Endometrial microvascular endothelial cells (primary cell): ENCODE measurements at regions not wholly inside any gene's neighbourhood (a gene's known extent, or its start where the extent isn't known, plus 50 kb on each side); places are given as distances from the start of the nearest gene placed in this dataset.

Experiments
- in situ Hi-C: cut with HindIII; loops from 2 replicates; pipeline ENCODE4 v1.10.0; 2017; ENCODE audit warnings: low sequenced_read_pairs, low pct_unique_long_range_greater_than_20kb; ENCODE audit errors: inconsistent ontology term

DNA sequence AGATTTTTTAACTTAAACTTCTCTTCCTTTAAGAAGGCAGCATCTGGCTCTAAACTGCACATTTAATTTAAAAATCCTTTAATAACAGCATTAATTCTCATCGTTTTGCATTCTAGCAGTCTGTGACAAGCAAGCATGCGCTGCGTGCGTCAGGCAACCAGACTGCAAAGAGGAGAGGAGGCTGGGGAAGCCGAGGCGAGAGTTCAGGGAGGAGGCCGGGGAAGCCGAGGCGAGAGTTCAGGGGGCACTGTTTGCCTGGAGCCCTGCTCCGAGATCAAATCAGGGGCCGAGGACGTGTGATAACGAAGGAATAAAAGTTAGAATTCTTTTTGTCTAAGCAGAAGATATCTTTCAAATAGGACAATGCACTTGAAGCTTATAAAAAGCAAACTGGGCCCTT, 435.7 kb downstream of the EFNB2 start:
- in situ Hi-C loops, result loop anchor here (25.0 kb wide), 1 partner anchor 413 kb away; no protein-coding TSS in a partner anchor

DNA sequence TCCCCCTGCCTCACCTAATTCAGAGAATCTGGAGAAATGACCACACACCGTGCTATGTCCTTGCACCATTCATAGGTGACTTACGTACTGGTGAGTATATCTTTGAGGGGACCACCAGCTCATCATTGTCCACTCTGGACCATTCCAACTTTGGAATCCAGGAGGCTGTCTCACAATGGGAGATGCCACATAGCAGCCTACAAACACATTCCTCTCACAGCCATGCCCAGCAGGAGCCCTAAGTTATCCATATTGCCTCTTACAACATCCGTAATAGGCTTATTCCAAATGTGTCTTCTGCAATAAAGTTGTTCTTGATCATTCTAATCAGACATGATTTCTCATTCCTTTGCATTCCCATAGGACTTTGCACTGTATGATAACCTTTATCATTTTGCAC, 436.7 kb downstream of the EFNB2 start:
- in situ Hi-C loops, result loop anchor here (25.0 kb wide), 1 partner anchor 414 kb away; no protein-coding TSS in a partner anchor

DNA sequence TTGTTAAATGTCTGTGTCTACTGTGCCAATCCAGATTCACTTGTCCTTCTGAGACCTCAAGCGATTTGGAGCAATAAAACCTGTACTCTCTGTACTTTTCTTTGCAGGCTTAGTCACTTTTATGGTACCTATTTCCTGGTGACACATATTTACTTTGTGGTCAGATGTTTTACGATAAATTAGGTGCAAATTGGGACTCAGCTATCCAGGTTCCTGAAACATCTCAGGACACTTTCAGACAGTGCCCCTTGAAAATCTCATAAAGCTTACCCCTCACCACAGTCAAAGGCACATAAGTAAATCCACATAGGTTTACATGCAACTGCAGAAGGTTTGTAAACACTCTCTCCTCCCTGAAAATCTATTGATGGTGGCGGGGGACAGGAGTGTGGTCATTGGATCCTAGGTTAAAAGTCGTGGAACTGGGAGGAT, 438.8 kb downstream of the EFNB2 start:
- in situ Hi-C loops, result loop anchor here (25.0 kb wide), 1 partner anchor 416 kb away; no protein-coding TSS in a partner anchor

DNA sequence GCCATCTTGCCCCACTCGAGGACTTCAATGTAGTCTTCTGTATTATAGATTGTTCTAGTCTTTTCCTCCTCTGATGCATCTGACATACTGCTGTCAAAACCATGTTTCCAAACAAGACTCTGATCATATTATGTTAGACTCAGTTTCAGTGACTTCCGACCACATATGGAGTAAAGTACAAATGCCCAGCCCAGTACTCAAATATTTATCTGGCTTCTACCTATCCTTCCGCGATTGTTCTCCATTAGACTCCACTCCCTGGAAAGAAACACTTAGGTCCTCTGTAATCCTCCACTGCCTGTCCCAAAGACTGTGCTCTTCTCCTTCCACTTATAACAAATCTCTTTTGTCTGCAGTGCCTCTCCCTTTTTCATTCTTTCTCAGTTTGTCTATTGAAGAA, 439.5 kb downstream of the EFNB2 start:
- in situ Hi-C loops, result loop anchor here (25.0 kb wide), 1 partner anchor 416 kb away; no protein-coding TSS in a partner anchor

DNA sequence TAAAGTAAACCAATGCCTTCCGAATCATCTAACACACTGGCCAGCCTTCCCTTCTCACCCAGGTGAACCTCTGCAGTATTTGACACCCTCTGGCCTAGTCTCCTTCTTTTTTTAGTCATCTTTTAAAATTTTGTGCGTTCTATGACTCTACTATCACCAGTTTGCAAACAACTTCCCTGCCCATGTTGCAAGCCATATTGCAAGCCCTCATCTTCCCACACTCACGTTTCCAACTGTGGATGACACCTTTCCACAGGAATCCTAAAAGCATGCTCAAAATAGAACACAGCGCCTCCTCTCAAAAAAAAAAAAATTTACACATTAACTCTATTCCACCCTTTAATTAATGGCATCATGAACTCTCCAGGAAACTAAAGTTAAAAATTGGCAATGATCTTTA, 440.1 kb downstream of the EFNB2 start:
- in situ Hi-C loops, result loop anchor here (25.0 kb wide), 1 partner anchor 417 kb away; no protein-coding TSS in a partner anchor

DNA sequence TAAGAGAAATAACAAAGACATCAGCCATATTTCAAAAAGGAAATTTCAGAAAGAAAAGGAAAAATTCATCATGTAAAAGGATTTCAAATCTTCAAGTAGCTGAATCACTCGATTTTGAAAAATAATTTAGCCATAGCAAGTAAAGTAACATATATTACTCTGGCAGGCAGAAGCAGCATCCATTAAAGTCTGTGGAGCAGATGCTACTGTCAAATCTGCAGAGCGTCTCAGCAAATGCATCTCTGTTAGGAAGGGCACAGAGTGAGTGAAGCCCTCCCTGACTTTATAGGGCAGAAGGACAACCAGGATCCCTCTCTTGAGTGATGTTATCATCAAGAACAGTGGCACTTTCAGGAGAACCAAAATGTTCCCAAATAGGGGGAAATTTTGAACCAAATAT, 445.5 kb downstream of the EFNB2 start:
- in situ Hi-C loops, result loop anchor here (25.0 kb wide), 1 partner anchor 422 kb away; no protein-coding TSS in a partner anchor

DNA sequence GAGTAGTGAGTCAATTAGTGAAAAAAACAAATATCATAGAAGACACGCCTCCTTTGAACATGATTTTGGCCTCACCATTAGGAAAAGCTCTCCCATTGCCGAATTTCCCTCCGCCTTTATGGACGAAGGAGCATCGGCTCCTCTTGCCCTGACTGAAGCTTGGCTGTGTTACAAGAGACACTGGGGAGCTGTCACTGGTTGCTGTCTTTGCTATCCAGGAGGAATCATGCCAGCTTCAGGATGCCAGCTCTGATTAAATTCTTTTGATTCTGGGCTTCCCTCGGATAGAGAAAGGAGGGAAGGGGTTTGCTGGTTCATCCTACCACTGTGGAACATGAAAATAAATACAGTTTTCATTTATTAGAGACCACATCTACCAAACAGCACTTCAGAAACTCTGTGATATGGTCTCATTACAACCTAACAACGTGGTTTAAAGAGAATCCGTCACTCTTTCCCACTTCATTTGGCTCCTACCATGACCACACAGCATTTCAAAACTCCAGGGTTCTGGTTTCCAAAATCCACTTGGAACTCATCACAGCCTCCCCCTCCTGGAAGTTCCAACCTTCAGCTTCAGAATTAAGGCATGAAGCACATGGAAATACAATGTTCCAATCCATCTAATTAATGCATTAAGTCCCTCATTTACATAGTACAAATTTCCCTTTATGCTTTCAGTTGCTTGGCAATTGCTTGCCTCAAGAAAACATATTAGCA, 446.0 kb downstream of the EFNB2 start:
- in situ Hi-C loops, result loop anchor here (25.0 kb wide), 1 partner anchor 423 kb away; no protein-coding TSS in a partner anchor

DNA sequence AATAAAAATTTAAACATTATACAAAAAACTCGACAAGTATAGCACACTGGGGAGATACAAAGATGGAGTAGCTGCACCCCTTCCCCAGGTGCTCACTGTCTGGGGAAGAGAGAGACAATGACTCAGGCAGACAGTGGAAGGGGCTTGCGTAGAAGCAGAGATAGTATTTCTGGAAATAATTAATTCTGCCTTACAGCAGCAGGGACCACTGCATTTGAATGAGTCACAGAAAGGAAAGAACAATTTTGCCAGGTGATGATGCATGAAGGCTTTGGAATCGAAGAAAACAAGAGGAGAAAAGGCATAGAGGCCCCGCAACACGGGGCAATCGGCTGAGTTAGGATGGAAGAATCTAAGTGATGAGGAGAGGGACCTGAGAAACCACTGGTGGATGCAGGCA, 447.4 kb downstream of the EFNB2 start:
- in situ Hi-C loops, result loop anchor here (25.0 kb wide), 1 partner anchor 424 kb away; no protein-coding TSS in a partner anchor

DNA sequence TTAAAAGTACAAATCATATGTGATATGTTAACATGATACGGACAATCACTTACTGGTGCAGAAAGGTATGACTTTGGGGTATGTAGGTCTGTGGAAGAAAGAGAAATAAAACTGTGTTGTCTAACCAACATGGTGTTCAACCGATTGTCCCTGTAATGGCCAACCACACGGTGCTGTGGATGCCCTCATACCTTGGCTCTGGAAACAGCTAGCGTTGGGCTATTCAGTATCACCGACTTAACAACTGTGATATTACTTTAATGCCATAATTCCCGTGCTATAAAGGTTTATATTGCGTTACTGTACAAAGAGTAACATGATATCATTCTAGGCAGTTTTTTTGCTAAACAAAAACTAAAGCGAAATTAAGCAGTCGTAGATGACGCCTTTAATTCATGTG, 448.3 kb downstream of the EFNB2 start:
- in situ Hi-C loops, result loop anchor here (25.0 kb wide), 1 partner anchor 425 kb away; no protein-coding TSS in a partner anchor

DNA sequence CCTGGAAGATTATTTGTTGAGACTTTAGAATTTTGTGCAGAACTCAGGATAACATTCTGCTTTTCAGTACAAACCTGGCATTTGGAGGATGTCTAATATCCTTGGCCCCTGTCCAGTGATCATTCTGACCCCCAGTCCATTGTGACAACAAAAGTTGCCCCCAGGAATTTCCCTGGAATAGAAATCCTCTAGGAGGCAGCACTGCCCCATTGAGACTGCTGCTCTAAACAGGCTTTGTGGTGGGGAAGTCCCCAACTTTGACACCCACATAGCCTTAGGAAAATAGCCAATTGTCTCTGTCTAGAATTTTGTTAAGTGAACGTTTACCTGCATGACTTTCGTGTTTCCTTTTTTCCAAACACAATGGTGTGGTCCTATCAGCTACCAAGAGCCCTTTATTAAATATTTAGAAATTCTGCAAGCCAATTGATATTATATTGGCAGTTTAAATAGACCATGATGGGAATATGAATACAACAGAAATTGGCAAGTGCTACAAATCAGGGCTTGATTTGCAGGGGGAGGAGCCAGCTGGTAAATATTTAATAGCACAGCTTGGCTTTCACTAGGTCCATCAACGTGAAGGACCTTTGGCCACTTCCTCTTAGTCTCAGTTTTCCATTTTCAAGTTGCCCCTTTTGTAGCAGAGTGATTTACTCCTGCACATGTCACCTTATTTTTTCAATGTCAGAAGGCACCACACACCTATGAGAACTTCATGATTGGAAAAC, 451.7 kb downstream of the EFNB2 start:
- in situ Hi-C loops, result loop anchor here (25.0 kb wide), 1 partner anchor 429 kb away; no protein-coding TSS in a partner anchor

DNA sequence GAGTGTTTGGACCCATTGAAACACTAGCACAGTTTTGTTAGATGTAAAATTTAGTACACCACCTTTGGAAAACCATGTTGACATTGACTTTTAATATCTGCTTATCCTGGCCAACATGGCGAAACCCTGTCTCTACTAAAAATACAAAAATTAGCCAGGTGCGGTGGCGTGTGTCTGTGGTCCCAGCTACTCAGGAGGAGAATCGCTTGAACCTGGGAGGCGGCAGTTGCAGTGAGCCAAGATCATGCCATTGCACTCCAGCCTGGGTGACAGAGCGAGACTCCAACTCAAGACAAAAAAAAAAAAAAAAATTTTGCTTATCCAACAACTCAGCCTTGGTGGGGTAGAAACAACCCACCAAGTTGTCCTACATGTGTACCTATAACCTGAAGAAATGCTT, 454.2 kb downstream of the EFNB2 start:
- in situ Hi-C loops, result loop anchor here (25.0 kb wide), 1 partner anchor 431 kb away; no protein-coding TSS in a partner anchor

DNA sequence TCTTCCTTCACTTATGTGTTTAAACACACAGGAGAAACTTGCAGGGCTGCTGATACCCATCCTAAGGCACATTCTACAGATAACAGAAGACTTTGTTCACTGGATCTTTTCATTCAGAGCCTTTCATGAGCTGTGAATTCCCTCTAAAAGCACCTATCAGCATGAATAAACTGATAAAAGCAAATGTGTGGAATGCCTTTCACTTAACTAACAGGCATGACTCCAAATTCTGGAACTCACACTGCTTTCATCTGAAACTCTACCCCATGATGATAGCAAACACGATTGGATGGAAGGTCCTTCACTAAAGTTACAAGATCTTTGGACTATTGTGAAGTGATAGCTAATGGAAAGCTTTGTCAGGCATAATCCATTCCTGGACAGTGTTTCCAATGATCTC, 457.3 kb downstream of the EFNB2 start:
- in situ Hi-C loops, result loop anchor here (25.0 kb wide), 1 partner anchor 434 kb away; no protein-coding TSS in a partner anchor

DNA sequence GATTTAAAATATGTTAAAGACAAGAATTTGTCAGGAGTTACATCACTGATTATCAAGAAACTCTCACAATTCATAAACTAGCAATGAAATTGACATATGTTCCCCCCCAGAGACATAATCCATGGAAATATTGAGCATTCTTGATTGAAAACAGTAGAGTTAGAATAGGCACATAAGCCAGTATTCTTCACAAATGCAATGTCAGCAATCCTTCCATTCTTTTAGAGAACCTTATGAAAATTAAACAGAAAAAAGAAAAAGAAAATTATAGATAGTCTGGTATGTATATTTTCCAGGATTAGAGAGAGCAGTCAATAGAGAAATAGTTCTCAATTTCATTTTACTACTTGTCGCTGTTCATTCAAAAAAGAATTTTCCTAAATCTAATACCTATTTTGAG, 458.4 kb downstream of the EFNB2 start:
- in situ Hi-C loops, result loop anchor here (25.0 kb wide), 1 partner anchor 435 kb away; no protein-coding TSS in a partner anchor

DNA sequence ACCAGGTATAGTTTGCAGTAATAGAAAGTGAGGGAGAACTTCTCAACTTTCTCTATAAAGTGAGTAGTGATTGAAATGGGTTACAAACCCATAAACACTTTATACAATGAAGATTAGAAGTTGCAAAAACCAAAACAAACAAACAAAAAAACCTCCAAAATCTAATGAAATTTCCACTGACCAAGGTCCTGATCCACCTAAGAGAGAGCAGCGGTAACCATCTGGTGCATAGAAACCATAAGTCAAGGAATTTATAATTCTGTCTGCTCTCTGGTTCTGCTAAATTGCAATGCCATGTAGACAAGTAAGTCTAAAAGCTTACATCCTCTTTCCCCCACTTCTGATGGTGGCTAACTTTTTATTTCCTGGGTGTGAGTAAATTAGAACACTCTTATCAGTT, 463.4 kb downstream of the EFNB2 start:
- in situ Hi-C loops, result no loop called here

DNA sequence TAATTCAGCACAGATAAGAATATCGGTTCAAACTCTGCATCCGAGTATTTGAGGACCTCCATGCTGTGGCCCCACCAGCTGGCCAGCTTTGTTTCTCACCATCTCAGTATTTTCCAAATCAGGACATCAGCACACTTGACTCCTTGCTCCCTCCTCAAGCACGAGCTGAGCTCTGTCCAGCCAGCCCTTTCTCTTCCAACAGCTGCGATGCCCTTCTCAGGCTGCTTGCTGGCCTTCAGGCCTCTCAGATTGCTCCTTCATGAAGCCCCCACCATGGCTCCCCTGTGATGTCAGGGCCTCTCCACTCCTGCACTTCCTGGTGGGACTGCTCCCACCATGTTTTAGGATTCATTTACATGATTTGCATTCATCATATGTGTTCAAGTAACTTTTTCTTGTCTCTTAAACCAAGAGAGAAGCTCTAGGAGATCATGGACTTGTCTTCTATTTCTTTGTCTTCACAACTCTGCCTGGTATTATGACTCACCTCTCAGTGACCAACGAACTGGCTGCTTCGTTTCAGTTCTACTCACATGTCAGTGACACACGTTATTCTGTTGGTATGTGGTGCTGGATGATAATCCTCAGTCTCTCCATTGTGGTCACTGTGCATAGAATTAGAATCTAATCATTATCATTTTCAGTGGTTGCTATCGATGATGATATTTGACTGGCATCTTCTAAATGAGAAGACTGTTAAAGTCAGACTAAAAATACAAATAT, 471.7 kb downstream of the EFNB2 start:
- in situ Hi-C loops, result no loop called here

DNA sequence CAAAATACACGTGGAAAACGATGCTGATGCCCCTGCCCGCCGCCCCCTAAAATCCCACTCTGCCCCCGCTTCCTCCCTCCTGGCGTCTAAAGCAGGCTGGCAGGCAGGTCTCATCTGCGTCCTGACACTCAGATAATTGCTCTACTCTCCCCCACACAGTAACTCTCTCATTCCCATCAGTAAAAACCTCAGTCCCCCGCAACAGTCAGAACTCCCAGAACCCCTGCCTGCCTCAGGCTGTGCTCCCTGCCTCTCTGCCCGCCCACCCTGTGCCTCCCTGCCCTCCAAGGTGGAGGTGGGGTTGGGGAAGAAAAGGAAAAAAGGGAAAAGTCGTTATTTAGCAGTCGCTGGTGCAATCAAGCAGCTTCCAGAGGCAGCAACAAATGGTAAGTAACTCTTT, 473.7 kb downstream of the EFNB2 start:
- in situ Hi-C loops, result no loop called here

DNA sequence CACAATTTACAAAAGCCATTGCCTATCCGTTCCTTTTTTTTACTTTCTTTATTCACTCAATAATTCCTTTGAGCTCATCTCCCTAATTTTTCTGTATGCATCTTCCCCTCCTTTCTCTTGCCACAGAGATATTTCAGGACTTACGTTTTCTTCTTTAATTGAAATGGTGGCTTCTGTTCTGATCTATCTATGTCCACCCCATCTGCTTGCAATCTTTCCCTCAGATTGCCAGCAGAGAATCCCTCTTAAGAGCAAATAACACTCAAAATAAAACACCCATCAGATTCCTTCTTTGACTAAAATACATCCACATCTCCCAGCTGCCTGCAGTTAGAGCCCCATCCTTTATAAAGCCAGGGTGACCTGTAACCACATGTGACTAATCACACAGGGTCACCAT, 478.6 kb downstream of the EFNB2 start:
- in situ Hi-C loops, result no loop called here

DNA sequence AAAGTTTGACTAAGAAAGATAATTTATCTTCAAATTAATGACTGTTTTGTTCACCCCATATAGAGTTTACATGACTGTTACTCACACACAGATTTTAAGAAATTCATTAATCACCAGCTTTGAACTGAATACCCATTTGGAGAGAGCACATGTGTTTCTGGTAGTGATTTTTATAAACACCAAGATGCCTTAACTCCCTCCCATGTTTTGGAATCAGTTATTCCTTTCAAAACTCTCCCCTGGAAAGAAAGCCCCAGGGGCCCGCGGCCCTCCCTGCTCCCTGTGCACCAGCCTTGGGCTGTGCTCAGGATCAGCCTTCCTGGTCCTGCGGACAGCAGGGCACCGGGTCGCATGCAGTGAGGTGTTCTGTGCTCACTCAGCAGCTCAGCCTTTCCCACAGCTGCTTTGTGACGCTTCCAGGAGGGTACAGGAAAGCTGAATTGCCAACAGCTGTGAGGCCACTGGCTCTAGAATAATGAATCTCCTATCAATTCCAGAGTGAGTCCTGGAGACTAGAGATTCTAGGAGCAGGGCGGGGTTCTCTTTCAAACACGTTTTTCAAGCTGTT, 483.2 kb downstream of the EFNB2 start:
- in situ Hi-C loops, result no loop called here

DNA sequence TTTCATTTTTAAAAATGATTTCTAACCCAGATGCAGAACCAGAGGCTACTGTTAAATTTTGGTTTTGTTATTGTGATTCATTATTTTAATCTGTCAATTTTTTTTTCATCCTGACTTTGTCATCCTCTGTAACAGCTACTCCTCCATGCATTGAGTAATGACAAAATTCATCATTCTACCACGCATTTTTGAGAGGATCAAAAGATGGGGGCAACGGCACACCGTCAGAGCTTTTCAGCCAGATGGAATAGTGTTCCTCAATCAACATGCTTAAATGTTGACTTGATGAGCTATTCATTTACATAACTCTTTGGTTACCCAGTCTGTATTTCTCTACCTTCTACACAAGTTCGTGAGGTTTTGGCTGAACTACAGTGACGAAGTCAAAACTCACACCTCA, 486.3 kb downstream of the EFNB2 start:
- in situ Hi-C loops, result no loop called here
